ENCODE measurements at regions not wholly inside any gene's neighbourhood (a gene's known extent, or its start where the extent isn't known, plus 50 kb on each side); places are given as distances from the start of the nearest gene placed in this dataset.
A peak's percentile ranks its signal among the peaks of the same experiment; 100 is the strongest.

- no peak for DNase-seq (ENCODE audit: low spot score)
- Mint-ChIP-seq H3K9me3 (ENCODE audit: unreplicated experiment) (peaks cover 4% of the 10 kb centered on the region), H3K4me1 (ENCODE audit: unreplicated experiment) (no peaks in the 10 kb centered on the region), H3K27me3 (ENCODE audit: unreplicated experiment) (peaks cover 6% of the 10 kb centered on the region), H3K27ac (ENCODE audit: unreplicated experiment) (no peak overlapping the region), H3K36me3 (ENCODE audit: low read depth, unreplicated experiment) (no peaks in the 10 kb centered on the region), H3K4me3 (ENCODE audit: unreplicated experiment) (no peak overlapping the region)
- TF ChIP-seq CTCF (IDR thresholded peaks at IDR 0.05; ENCODE audit: unreplicated experiment): no peak
Measured at GRCh38 chr15:45794712-45795439, 160.0 kb downstream of the SQOR start.

GRCh38 chr15:45795440-45796069, 160.7 kb downstream of the SQOR start:
- H3K4me1 Mint-ChIP-seq (ENCODE audit: unreplicated experiment): no peaks in the 10 kb centered on the region
- peak; percentile 45 for TF ChIP-seq CTCF (IDR thresholded peaks at IDR 0.05; ENCODE audit: unreplicated experiment)
- H3K27ac Mint-ChIP-seq (ENCODE audit: unreplicated experiment): no peak overlapping the region
- no peaks in the 10 kb centered on the region for H3K36me3 Mint-ChIP-seq (ENCODE audit: low read depth, unreplicated experiment)
- H3K9me3 Mint-ChIP-seq (ENCODE audit: unreplicated experiment): peaks cover 5% of the 10 kb centered on the region
- peak; percentile 30 for DNase-seq (ENCODE audit: low spot score)
- no peak overlapping the region for H3K4me3 Mint-ChIP-seq (ENCODE audit: unreplicated experiment)
- H3K27me3 Mint-ChIP-seq (ENCODE audit: unreplicated experiment): peaks cover 6% of the 10 kb centered on the region

- Mint-ChIP-seq H3K4me1 (ENCODE audit: unreplicated experiment) (no peaks in the 10 kb centered on the region), H3K27ac (ENCODE audit: unreplicated experiment) (no peak overlapping the region), H3K27me3 (ENCODE audit: unreplicated experiment) (peaks cover 6% of the 10 kb centered on the region), H3K36me3 (ENCODE audit: low read depth, unreplicated experiment) (no peaks in the 10 kb centered on the region), H3K4me3 (ENCODE audit: unreplicated experiment) (no peak overlapping the region), H3K9me3 (ENCODE audit: unreplicated experiment) (peaks cover 5% of the 10 kb centered on the region)
- DNase-seq (ENCODE audit: low spot score): no peak
- no peak for TF ChIP-seq CTCF (IDR thresholded peaks at IDR 0.05; ENCODE audit: unreplicated experiment)
Measured at GRCh38 chr15:45796433-45796832, 161.6 kb downstream of the SQOR start.

GRCh38 chr15:45799508-45799907, 164.7 kb downstream of the SQOR start:
- Mint-ChIP-seq H3K4me1 (ENCODE audit: unreplicated experiment) (no peaks in the 10 kb centered on the region), H3K27me3 (ENCODE audit: unreplicated experiment) (no peaks in the 10 kb centered on the region), H3K4me3 (ENCODE audit: unreplicated experiment) (no peak overlapping the region), H3K27ac (ENCODE audit: unreplicated experiment) (no peak overlapping the region), H3K36me3 (ENCODE audit: low read depth, unreplicated experiment) (no peaks in the 10 kb centered on the region), H3K9me3 (ENCODE audit: unreplicated experiment) (peaks cover 12% of the 10 kb centered on the region)
- no peak for TF ChIP-seq CTCF (IDR thresholded peaks at IDR 0.05; ENCODE audit: unreplicated experiment)
- DNase-seq (ENCODE audit: low spot score): no peak

- no peak overlapping the region for H3K27ac Mint-ChIP-seq (ENCODE audit: unreplicated experiment)
- no peak for TF ChIP-seq CTCF (IDR thresholded peaks at IDR 0.05; ENCODE audit: unreplicated experiment)
- H3K27me3 Mint-ChIP-seq (ENCODE audit: unreplicated experiment): no peaks in the 10 kb centered on the region
- H3K9me3 Mint-ChIP-seq (ENCODE audit: unreplicated experiment): peaks cover 12% of the 10 kb centered on the region
- H3K36me3 Mint-ChIP-seq (ENCODE audit: low read depth, unreplicated experiment): no peaks in the 10 kb centered on the region
- H3K4me3 Mint-ChIP-seq (ENCODE audit: unreplicated experiment): no peak overlapping the region
- no peaks in the 10 kb centered on the region for H3K4me1 Mint-ChIP-seq (ENCODE audit: unreplicated experiment)
- no peak for DNase-seq (ENCODE audit: low spot score)
Measured at GRCh38 chr15:45801543-45801942, 166.7 kb downstream of the SQOR start.

Measured in endothelial cell (in vitro differentiated cells).